ENCODE measurements at regions not wholly inside any gene's neighbourhood (a gene's known extent, or its start where the extent isn't known, plus 50 kb on each side); places are given as distances from the start of the nearest gene placed in this dataset.

DNA sequence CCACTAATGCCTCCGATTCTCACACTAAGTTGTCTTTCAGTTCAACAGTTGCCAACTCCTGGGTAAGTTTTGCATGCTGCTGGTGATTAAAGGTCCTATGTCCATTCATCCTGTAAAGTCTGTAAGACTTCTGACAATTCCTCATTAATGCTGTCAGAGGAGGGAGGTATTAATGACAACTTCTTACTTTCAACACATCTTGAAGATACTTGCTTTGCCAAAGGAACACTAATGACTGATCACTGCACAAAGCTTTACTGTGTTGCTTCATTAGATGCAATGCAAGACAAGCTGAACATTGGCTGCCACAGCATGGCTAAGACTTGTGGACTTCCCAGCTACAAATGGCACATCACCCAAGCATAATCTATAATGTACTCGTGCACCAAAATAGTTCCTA, 114.6 kb upstream of the PRDX6 start:
- CTCF ChIA-PET (ENCODE audit: partially characterized antibody), result interaction anchor here (0.6 kb wide), 1 partner anchor 58 kb away, joined by 5 read pairs; no protein-coding TSS in a partner anchor
- Histone ChIP-seq H3K9me3 (ENCODE audit: insufficient read depth in 2 of 2, low read depth in 1 of 2, low read length in 1 of 2) (no peaks in the 10 kb centered on the region), H3K18ac (ENCODE audit: extremely low read depth, low read length) (no peak overlapping the region), H2AK5ac (ENCODE audit: low read depth, low read length) (no peak overlapping the region), H3K27ac (ENCODE audit: low read depth, low read length) (no peak overlapping the region), H3K4me2 (ENCODE audit: insufficient read depth in 1 of 2, low read depth in 2 of 2, low read length in 2 of 2) (no peak overlapping the region), H3K79me1 (ENCODE audit: low read depth, low read length) (no peaks in the 10 kb centered on the region), H3K36me3 (ENCODE audit: control insufficient read depth in 2 of 4, insufficient read depth in 4 of 4, low read length in 3 of 4) (no peaks in the 10 kb centered on the region), H2AFZ (ENCODE audit: low read length) (no peak overlapping the region), H4K20me1 (replicated peaks in 1 of 2; ENCODE audit: control insufficient read depth in 1 of 2, insufficient read depth in 2 of 2, low read length in 2 of 2) (no peaks in the 10 kb centered on the region), H2BK120ac (replicated peaks; ENCODE audit: low read depth, low read length) (no peak overlapping the region), H2BK5ac (ENCODE audit: low read depth, low read length) (no peak overlapping the region), H3K27me3 (replicated peaks in 1 of 4; ENCODE audit: control insufficient read depth in 3 of 4, extremely low read depth in 1 of 4, insufficient read depth in 3 of 4, low read length in 3 of 4) (no peaks in the 10 kb centered on the region), H3K9ac (replicated peaks in 1 of 4; ENCODE audit: extremely low read depth in 1 of 4, low read depth in 3 of 4, low read length in 3 of 4) (no peak overlapping the region), H3K4me3 (ENCODE audit: extremely low read depth in 1 of 4, insufficient read depth in 2 of 4, low read depth in 3 of 4, low read length in 4 of 4) (no peak overlapping the region), H2BK12ac (ENCODE audit: low read depth, low read length) (no peak overlapping the region), H4K8ac (ENCODE audit: extremely low read depth, insufficient read depth, low read length) (no peak overlapping the region), H2BK15ac (ENCODE audit: low read length) (no peak overlapping the region), H3K14ac (ENCODE audit: insufficient read length) (no peak overlapping the region), H3K23ac (ENCODE audit: insufficient read length) (no peak overlapping the region), H2BK20ac (ENCODE audit: low read length) (no peak overlapping the region), H3K4ac (replicated peaks; ENCODE audit: insufficient read length, low read depth, low read length) (no peak overlapping the region), H4K91ac (replicated peaks; ENCODE audit: insufficient read length, low read length) (no peak overlapping the region), H3K56ac (replicated peaks; ENCODE audit: insufficient read length, low read depth, low read length) (no peak overlapping the region), H3K79me2 (ENCODE audit: control insufficient read depth in 1 of 2, insufficient read depth in 2 of 2, low read length in 2 of 2) (no peaks in the 10 kb centered on the region), H3K23me2 (ENCODE audit: low read depth, low read length) (no peaks in the 10 kb centered on the region), H3K4me1 (replicated peaks in 1 of 4; ENCODE audit: control insufficient read depth in 3 of 4, insufficient read depth in 4 of 4, low read length in 3 of 4) (no peaks in the 10 kb centered on the region), H4K5ac (ENCODE audit: insufficient read length, low read depth, low read length) (no peak overlapping the region)
- 100% methylated on average over 2 of the region's 2 CpGs; no CpG with 5 or more reads in 1 of the 2 experiments for WGBS, 2 experiments (ENCODE audit: extremely low coverage in 1 of 2, insufficient coverage in 1 of 2, insufficient read length in 1 of 2, insufficient replicate concordance in 2 of 2, low coverage in 1 of 2, low lambda C conversion rate in 2 of 2, missing lambda C conversion rate in 1 of 2)
- POLR2A ChIA-PET (ENCODE audit: partially characterized antibody), result no interaction called here
- DNase-seq (ENCODE audit: low read depth in 1 of 2, low spot score in 2 of 2) (no peak), FAIRE-seq (no peak)
- TF ChIP-seq HDAC2 (IDR thresholded peaks at IDR 0.05; ENCODE audit: borderline replicate concordance in 1 of 2, low read depth in 2 of 2, low read length in 2 of 2) (no peak), BCL11A (IDR thresholded peaks at IDR 0.05; ENCODE audit: low read depth in 2 of 2, low read length in 2 of 2) (no peak), ZNF274 (IDR thresholded peaks at IDR 0.05; ENCODE audit: borderline replicate concordance, extremely low read depth, low read length) (no peak), TCF12 (IDR thresholded peaks at IDR 0.05; ENCODE audit: low read depth, low read length) (no peak), RFX5 (IDR thresholded peaks at IDR 0.05; ENCODE audit: borderline replicate concordance, low read depth, low read length) (no peak), POLR2A (IDR thresholded peaks at IDR 0.05; ENCODE audit: control extremely low read depth in 1 of 2, low read depth in 2 of 2, low read length in 2 of 2) (no peak), BRCA1 (IDR thresholded peaks at IDR 0.05; ENCODE audit: low read depth, low read length) (no peak), CTBP2 (IDR thresholded peaks at IDR 0.05; ENCODE audit: borderline replicate concordance, insufficient read depth, insufficient read length, low read length) (no peak), EZH2 (IDR thresholded peaks at IDR 0.05; ENCODE audit: low read depth, low read length, severe bottlenecking) (no peak), MAFK (IDR thresholded peaks at IDR 0.05; ENCODE audit: low read depth, low read length) (no peak), KDM5A (IDR thresholded peaks at IDR 0.05; ENCODE audit: low read length) (no peak), CREB1 (IDR thresholded peaks at IDR 0.05) (no peak), GABPA (IDR thresholded peaks at IDR 0.05; ENCODE audit: borderline replicate concordance, insufficient read depth, low read length) (no peak)
- TF ChIP-seq, protein P1, sequence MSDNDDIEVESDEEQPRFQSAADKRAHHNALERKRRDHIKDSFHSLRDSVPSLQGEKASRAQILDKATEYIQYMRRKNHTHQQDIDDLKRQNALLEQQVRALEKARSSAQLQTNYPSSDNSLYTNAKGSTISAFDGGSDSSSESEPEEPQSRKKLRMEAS (IDR thresholded peaks at IDR 0.05), result no peak

Measured in H1 (cell line).